Mesenchymal stem cell (in vitro differentiated cells and primary cell): ENCODE measurements at regions not wholly inside any gene's neighbourhood (a gene's known extent, or its start where the extent isn't known, plus 50 kb on each side); places are given as distances from the start of the nearest gene placed in this dataset.
A peak's percentile ranks its signal among the peaks of the same experiment; 100 is the strongest.

Experiments
- DNase-seq: peaks from one replicate; pipeline ENCODE4 v3.0.0-alpha.2; 2013
- H2AFZ ChIP-seq: one replicate; pipeline ENCODE4 v1.6.1; 2013; ENCODE audit warnings: low read depth, mild to moderate bottlenecking, control low read depth, inconsistent platforms, low read length, moderate library complexity
- H2AK5ac ChIP-seq: 2 replicates; pipeline ENCODE4 v1.6.1; 2013; ENCODE audit warnings: low read length, moderate library complexity, mild to moderate bottlenecking, inconsistent platforms; ENCODE audit not compliant: severe bottlenecking
- H2BK120ac ChIP-seq: one replicate; pipeline ENCODE4 v1.6.1; 2013; ENCODE audit warnings: low read depth, mild to moderate bottlenecking, inconsistent platforms, low read length, moderate library complexity
- H2BK12ac ChIP-seq, 2 experiments: one replicate each; pipeline ENCODE4 v1.6.1; 2013; ENCODE audit warnings: inconsistent platforms in 2 of 2, low read length in 2 of 2, mild to moderate bottlenecking in 2 of 2, moderate library complexity in 2 of 2, control low read depth in 1 of 2
- H2BK15ac ChIP-seq: one replicate; pipeline ENCODE4 v1.6.1; 2013; ENCODE audit warnings: mild to moderate bottlenecking, low read depth, inconsistent platforms; ENCODE audit not compliant: poor library complexity, severe bottlenecking
- H2BK5ac ChIP-seq: 2 replicates; pipeline ENCODE4 v1.6.1; 2013; ENCODE audit warnings: low read depth, mild to moderate bottlenecking, low read length, control low read depth, inconsistent platforms; ENCODE audit not compliant: poor library complexity, severe bottlenecking
- H3K14ac ChIP-seq, 2 experiments: one replicate each; pipeline ENCODE4 v1.6.1; 2013; ENCODE audit warnings: inconsistent platforms in 2 of 2, low read length in 2 of 2, control low read depth in 1 of 2, mild to moderate bottlenecking in 1 of 2, moderate library complexity in 1 of 2
- H3K18ac ChIP-seq, 2 experiments: one replicate each; pipeline ENCODE4 v1.6.1; 2013; ENCODE audit warnings: inconsistent platforms in 2 of 2, low read length in 2 of 2, control low read depth in 1 of 2, low read depth in 1 of 2, mild to moderate bottlenecking in 1 of 2
- H3K23ac ChIP-seq, 2 experiments: one replicate each; pipeline ENCODE4 v1.6.1; 2013; ENCODE audit warnings: inconsistent platforms in 2 of 2, low read length in 2 of 2, mild to moderate bottlenecking in 2 of 2, moderate library complexity in 2 of 2, control low read depth in 1 of 2
- H3K27ac ChIP-seq: 2 replicates; pipeline ENCODE4 v1.5.1; 2013; ENCODE audit warnings: mild to moderate bottlenecking, moderate library complexity, low read length, control low read depth, inconsistent platforms; ENCODE audit not compliant: poor library complexity, severe bottlenecking
- H3K27me3 ChIP-seq, 2 experiments: 2 replicates each; pipeline versions ENCODE4 v1.6.1 to v1.7.0; 2013; ENCODE audit warnings: low read length in 2 of 2, mild to moderate bottlenecking in 2 of 2, moderate library complexity in 2 of 2, control low read depth in 1 of 2, inconsistent platforms in 1 of 2; ENCODE audit not compliant: control insufficient read depth in 1 of 2, insufficient read depth in 1 of 2
- H3K36me3 ChIP-seq, 2 experiments: 2 replicates each; pipeline versions ENCODE4 v1.6.1 to v1.7.0; 2013; ENCODE audit warnings: low read length in 2 of 2, control low read depth in 1 of 2, inconsistent platforms in 1 of 2, low read depth in 1 of 2, mild to moderate bottlenecking in 1 of 2; ENCODE audit not compliant: insufficient read depth in 2 of 2, control insufficient read depth in 1 of 2
- H3K4ac ChIP-seq, 2 experiments: one replicate each; pipeline ENCODE4 v1.6.1; 2013; ENCODE audit warnings: inconsistent platforms in 2 of 2, low read length in 2 of 2, mild to moderate bottlenecking in 2 of 2, moderate library complexity in 2 of 2, control low read depth in 1 of 2, low read depth in 1 of 2
- H3K4me1 ChIP-seq: 2 replicates; pipeline ENCODE4 v1.6.1; 2013; ENCODE audit warnings: low read depth, low read length, control low read depth; ENCODE audit not compliant: control insufficient read depth, insufficient read depth
- H3K4me2 ChIP-seq: 2 replicates; pipeline ENCODE4 v1.6.1; 2013; ENCODE audit warnings: low read length, mild to moderate bottlenecking, inconsistent platforms; ENCODE audit not compliant: poor library complexity, severe bottlenecking
- H3K4me3 ChIP-seq, 2 experiments: 2 replicates each; pipeline versions ENCODE4 v1.5.1 to v1.7.0; 2013; ENCODE audit warnings: low read length in 2 of 2, mild to moderate bottlenecking in 2 of 2, control low read depth in 1 of 2, low read depth in 1 of 2; ENCODE audit not compliant: insufficient read depth in 1 of 2
- H3K79me1 ChIP-seq: replicated peaks from 2 replicates; pipeline ENCODE4 v1.6.1; 2013; ENCODE audit warnings: mild to moderate bottlenecking, control low read depth, low read length, inconsistent platforms; ENCODE audit not compliant: poor library complexity, severe bottlenecking
- H3K9ac ChIP-seq: 2 replicates; pipeline ENCODE4 v1.7.0; 2013; ENCODE audit warnings: mild to moderate bottlenecking, low read length, moderate library complexity
- H3K9me3 ChIP-seq: 2 replicates; pipeline ENCODE4 v1.7.0; 2013; ENCODE audit warnings: mild to moderate bottlenecking, low read length; ENCODE audit not compliant: control insufficient read depth
- H4K8ac ChIP-seq: one replicate; pipeline ENCODE4 v1.6.1; 2013; ENCODE audit warnings: inconsistent platforms, mild to moderate bottlenecking, low read length, moderate library complexity
- H4K91ac ChIP-seq: one replicate; pipeline ENCODE4 v1.6.1; 2013; ENCODE audit warnings: mild to moderate bottlenecking, low read length, inconsistent platforms
- WGBS: methylation state at CpG from one replicate; pipeline ENCODE4 v1.1.7; 2013; ENCODE audit warnings: mixed read lengths; 5-methylcytosine and 5-hydroxymethylcytosine counted together

DNA sequence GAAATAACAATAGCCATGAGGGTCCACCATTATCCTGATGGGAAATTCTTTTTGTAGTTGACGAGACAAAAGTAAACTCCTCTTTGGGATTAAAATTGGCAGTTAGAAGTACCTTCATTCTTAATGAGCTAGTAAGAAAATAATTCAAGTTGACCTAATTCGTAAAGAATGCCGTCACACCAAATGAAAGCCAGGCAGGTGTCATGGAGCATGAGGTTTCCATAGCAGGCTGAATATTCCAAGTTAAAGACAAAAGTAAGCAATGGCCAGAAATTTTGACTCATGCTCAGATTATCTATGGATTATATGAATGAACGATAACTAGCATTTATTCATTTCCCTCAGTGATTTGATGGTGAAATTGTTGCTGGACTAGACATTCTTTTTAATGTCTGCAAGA is 192.2 kb upstream of the FAT1 start:
- Histone ChIP-seq H3K18ac (no peak overlapping the region), H2AFZ (no peak overlapping the region), H3K4ac (no peak overlapping the region), H3K79me1 (no peaks in the 10 kb centered on the region), H3K4me1 (no peaks in the 10 kb centered on the region), H3K9ac (no peak overlapping the region), H3K23ac (no peak overlapping the region), H3K27me3 (no peaks in the 10 kb centered on the region), H2BK120ac (no peak overlapping the region), H3K36me3 (no peaks in the 10 kb centered on the region), H3K9me3 (no peaks in the 10 kb centered on the region), H2BK15ac (no peak overlapping the region), H3K14ac (no peak overlapping the region), H2AK5ac (no peak overlapping the region), H4K8ac (no peak overlapping the region), H3K27ac (no peak overlapping the region), H2BK12ac (no peak overlapping the region), H3K4me2 (no peak overlapping the region), H2BK5ac (no peak overlapping the region), H3K4me3 (no peak overlapping the region), H4K91ac (no peak overlapping the region)
- 68% methylated on average over 3 of the region's 4 CpGs for WGBS
- DNase-seq: no peak

DNA sequence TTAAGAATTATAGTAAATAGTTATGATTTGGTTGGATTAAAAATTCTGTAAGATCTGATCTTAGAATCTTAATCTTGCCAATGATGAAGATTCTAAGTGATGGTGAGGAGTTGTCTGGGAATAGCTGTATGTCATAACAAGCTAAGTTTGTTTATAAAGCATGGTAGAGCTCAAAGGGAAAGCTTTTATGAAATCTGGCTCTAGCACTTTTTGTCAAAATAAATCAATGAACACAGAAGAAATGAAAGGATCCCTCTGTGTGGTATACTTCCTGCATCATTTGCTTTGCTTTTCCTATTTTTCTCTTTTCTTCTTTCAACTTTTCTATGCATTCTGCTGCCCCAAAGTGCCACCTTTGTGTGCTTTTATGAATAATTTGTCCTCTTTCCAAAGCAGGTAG is 193.5 kb upstream of the FAT1 start:
- Histone ChIP-seq H3K14ac (no peak overlapping the region), H2AK5ac (no peak overlapping the region), H4K91ac (no peak overlapping the region), H3K4ac (no peak overlapping the region), H3K4me1 (no peaks in the 10 kb centered on the region), H3K79me1 (no peaks in the 10 kb centered on the region), H3K23ac (no peak overlapping the region), H3K9me3 (no peaks in the 10 kb centered on the region), H2BK5ac (no peak overlapping the region), H3K4me3 (no peak overlapping the region), H2BK12ac (no peak overlapping the region), H2BK120ac (no peak overlapping the region), H3K27ac (no peak overlapping the region), H3K4me2 (no peak overlapping the region), H2AFZ (no peak overlapping the region), H3K9ac (no peak overlapping the region), H3K18ac (no peak overlapping the region), H4K8ac (no peak overlapping the region), H2BK15ac (no peak overlapping the region), H3K27me3 (no peaks in the 10 kb centered on the region), H3K36me3 (no peaks in the 10 kb centered on the region)
- DNase-seq: no peak

DNA sequence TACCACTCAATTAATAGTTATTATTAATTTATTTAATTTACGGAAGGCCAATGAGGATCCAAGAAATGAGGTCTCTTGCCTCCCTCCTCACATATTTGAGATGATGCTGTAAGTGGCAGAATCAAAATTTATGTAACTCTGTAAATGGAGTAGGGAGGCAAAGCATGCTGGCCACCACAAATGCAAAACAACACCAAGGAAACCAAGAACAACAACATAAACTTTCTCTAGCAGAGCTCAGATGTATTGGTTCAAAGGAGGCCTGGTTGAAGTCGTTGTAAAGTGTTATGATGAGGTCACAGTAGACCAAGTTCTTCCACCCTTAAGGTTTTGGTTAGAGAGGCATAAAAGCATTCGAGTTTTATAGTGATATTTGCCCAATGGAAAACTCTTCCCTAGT is 194.8 kb upstream of the FAT1 start:
- Histone ChIP-seq H2BK15ac (no peak overlapping the region), H3K23ac (no peak overlapping the region), H3K4me1 (no peaks in the 10 kb centered on the region), H2AFZ (no peak overlapping the region), H3K36me3 (no peaks in the 10 kb centered on the region), H4K8ac (no peak overlapping the region), H3K27me3 (no peaks in the 10 kb centered on the region), H4K91ac (no peak overlapping the region), H3K18ac (no peak overlapping the region), H2BK5ac (no peak overlapping the region), H3K9ac (no peak overlapping the region), H3K14ac (no peak overlapping the region), H2AK5ac (peak overlapping the region; percentile 13), H3K4ac (no peak overlapping the region), H3K4me3 (no peak overlapping the region), H3K9me3 (no peaks in the 10 kb centered on the region), H3K79me1 (no peaks in the 10 kb centered on the region), H3K27ac (no peak overlapping the region), H2BK12ac (no peak overlapping the region), H3K4me2 (no peak overlapping the region), H2BK120ac (no peak overlapping the region)
- WGBS: 65% methylated on average over 2 of the region's 3 CpGs
- DNase-seq: peak; percentile 87

DNA sequence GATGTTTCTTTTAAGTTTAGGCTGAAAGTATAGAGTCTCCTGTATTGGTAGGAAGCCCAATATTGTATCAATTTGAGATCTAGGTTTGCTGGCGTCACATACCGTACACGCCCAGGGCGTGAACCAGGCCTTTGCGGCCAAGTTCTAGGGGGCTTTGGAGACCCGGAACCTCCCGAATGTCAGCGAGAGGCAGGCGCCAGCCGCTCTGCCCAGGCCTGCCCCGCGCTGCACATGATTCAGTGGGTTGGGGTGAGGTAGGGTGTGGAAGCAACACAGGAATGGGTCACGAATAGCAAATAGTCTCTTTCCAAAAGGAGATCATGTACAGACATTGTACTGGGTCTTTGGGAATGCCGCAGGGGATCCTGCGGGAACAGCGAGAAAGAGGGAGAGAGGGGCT is 195.7 kb upstream of the FAT1 start:
- Histone ChIP-seq H3K27ac (no peak overlapping the region), H2BK15ac (no peak overlapping the region), H4K91ac (peak overlapping the region; percentile 16), H2BK120ac (peak overlapping the region; percentile 19), H3K4me3 (no peak overlapping the region), H3K23ac (no peak overlapping the region), H4K8ac (peak overlapping the region; percentile 1), H3K14ac (no peak overlapping the region), H2AFZ (no peak overlapping the region), H2BK5ac (peak overlapping the region; percentile 8), H3K4me1 (no peaks in the 10 kb centered on the region), H3K4me2 (no peak overlapping the region), H2AK5ac (peak overlapping the region; percentile 93), H2BK12ac (peak overlapping the region; percentile 96 to 100), H3K27me3 (no peaks in the 10 kb centered on the region), H3K36me3 (no peaks in the 10 kb centered on the region), H3K79me1 (no peaks in the 10 kb centered on the region), H3K4ac (peak overlapping the region; percentile 71 to 89), H3K18ac (peak overlapping the region; percentile 16 to 24), H3K9ac (no peak overlapping the region), H3K9me3 (no peaks in the 10 kb centered on the region)
- WGBS: 98% methylated on average over 16 of the region's 16 CpGs
- no peak for DNase-seq
